Testis (tissue), 2 donors: ENCODE measurements at regions not wholly inside any gene's neighbourhood (a gene's known extent, or its start where the extent isn't known, plus 50 kb on each side); places are given as distances from the start of the nearest gene placed in this dataset.

Source experiments
- POLR2A ChIP-seq: fragments of 450-650 bp; IDR thresholded peaks from one replicate; pipeline ENCODE4 v1.6.1; 2017; ENCODE audit warnings: antibody characterized with exemption, mild to moderate bottlenecking, moderate library complexity
- TF ChIP-seq, protein P1 (sequence below), 3 experiments: fragments of 450-650 bp in 2 of 3; fragments of 200-600 bp in 1 of 3; sonication (generic) in 1 of 3; IDR thresholded peaks; one replicate each; pipeline ENCODE4 v1.5.1; 2016 to 2019; ENCODE audit warnings: antibody characterized with exemption in 3 of 3, mild to moderate bottlenecking in 2 of 3, moderate library complexity in 1 of 3

DNA sequence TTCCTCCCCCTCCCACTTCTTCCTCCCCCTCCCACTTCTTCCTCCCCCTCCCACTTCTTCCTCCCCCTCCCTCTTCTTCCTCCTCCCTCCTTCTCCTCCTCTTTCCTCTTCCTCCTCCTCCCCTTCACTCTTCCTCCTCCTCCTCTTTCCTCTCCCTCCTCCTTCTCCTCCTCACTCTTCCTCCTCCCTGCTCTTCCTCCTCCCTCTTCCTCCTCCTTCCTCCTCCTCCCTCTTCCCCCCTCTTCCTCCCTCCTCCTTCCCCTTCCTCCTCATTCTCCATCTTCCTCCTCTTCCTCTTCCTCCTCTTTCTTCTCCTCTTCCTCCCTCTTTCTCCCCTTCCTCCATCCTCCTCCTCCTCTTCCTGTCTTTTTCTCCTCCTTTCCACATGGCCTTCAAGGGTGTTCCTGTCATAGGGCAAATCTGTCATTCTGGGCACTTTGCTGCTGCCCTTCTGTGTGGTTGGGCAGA, 111.4 kb downstream of the PHETA1 start:
- TF ChIP-seq, protein P1, sequence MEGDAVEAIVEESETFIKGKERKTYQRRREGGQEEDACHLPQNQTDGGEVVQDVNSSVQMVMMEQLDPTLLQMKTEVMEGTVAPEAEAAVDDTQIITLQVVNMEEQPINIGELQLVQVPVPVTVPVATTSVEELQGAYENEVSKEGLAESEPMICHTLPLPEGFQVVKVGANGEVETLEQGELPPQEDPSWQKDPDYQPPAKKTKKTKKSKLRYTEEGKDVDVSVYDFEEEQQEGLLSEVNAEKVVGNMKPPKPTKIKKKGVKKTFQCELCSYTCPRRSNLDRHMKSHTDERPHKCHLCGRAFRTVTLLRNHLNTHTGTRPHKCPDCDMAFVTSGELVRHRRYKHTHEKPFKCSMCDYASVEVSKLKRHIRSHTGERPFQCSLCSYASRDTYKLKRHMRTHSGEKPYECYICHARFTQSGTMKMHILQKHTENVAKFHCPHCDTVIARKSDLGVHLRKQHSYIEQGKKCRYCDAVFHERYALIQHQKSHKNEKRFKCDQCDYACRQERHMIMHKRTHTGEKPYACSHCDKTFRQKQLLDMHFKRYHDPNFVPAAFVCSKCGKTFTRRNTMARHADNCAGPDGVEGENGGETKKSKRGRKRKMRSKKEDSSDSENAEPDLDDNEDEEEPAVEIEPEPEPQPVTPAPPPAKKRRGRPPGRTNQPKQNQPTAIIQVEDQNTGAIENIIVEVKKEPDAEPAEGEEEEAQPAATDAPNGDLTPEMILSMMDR (IDR thresholded peaks at IDR 0.05), result no peak
- no peak for TF ChIP-seq POLR2A
